HCT116 (cell line): ENCODE measurements at regions not wholly inside any gene's neighbourhood (a gene's known extent, or its start where the extent isn't known, plus 50 kb on each side); places are given as distances from the start of the nearest gene placed in this dataset.

ENCODE experiments used
- ATAC-seq: fragments of 200-7000 bp; cut with Tn5 transposase; 2 replicates; pipeline ENCODE4 v1.9.1; 2020; ENCODE audit warnings: mild to moderate bottlenecking, moderate library complexity
- BruUV-seq: library from RNA; stranded (reverse); fragments of 400-500 nt; replicated peaks from 2 replicates; lab custom pipeline; 2021; lab: Mats Ljungman, UMichigan
- CTCF ChIA-PET: fragments of 300-600 bp; sonication (Branson Sonifier 250); formaldehyde crosslinking; loops from one replicate; lab custom pipeline; 2021; ENCODE audit warnings: antibody characterized with exemption; lab: Charles Lee
- POLR2A ChIA-PET: fragments of 300-600, 350-600 bp; sonication (Branson Sonifier 250); formaldehyde crosslinking; loops from one replicate; lab custom pipeline; 2021; ENCODE audit warnings: antibody characterized with exemption; lab: Charles Lee
- RAD21 ChIA-PET, 2 experiments: fragments of 300-600 bp; sonication (Branson Sonifier 250); formaldehyde crosslinking; loops; one replicate each; lab custom pipeline; 2023; ENCODE audit warnings: low total read pairs in 2 of 2; ENCODE audit not compliant: uncharacterized antibody in 2 of 2, unreplicated experiment in 2 of 2, low non-redundant PET in 1 of 2; lab: Charles Lee
- DNase-seq: peaks from one replicate; pipeline ENCODE4 v3.0.0-alpha.2; 2010; ENCODE audit warnings: low read depth, low spot score
- H2AFZ ChIP-seq: fragments of 200-600 bp; shearing (Covaris generic), sonication (generic); 2 replicates; pipeline ENCODE4 v1.6.1; 2017; ENCODE audit warnings: low read depth, mixed run types, mixed read lengths, antibody characterized with exemption, low read length; ENCODE audit not compliant: poor library complexity, severe bottlenecking
- H3K27ac ChIP-seq: 2 replicates; pipeline ENCODE4 v1.5.1; 2012; ENCODE audit warnings: low read depth, low read length
- H3K27me3 ChIP-seq: fragments of 200-600 bp; sonication (generic); 2 replicates; pipeline ENCODE4 v1.6.1; 2016; ENCODE audit warnings: mixed run types, low read length, mixed read lengths; ENCODE audit not compliant: insufficient read depth
- H3K36me3 ChIP-seq, 2 experiments: fragments of 200-500 bp in 1 of 2; fragments of 200-600 bp in 1 of 2; sonication (Bioruptor generic) in 1 of 2; sonication (generic) in 1 of 2; 2 replicates each; pipeline versions ENCODE4 v1.5.1 to v1.6.1; 2014 to 2016; ENCODE audit warnings: low read length in 2 of 2, inconsistent platforms in 1 of 2, mixed read lengths in 1 of 2, mixed run types in 1 of 2; ENCODE audit not compliant: insufficient read depth in 2 of 2, control insufficient read depth in 1 of 2
- H3K4me1 ChIP-seq, 2 experiments: fragments of 200-600 bp in 1 of 2; sonication (generic) in 1 of 2; 2 replicates each; pipeline versions ENCODE4 v1.5.1 to v1.6.1; 2012 to 2017; ENCODE audit warnings: low read length in 2 of 2, inconsistent platforms in 1 of 2, mild to moderate bottlenecking in 1 of 2, mixed read lengths in 1 of 2, mixed run types in 1 of 2, moderate library complexity in 1 of 2; ENCODE audit not compliant: insufficient read depth in 2 of 2, control insufficient read depth in 1 of 2
- H3K4me2 ChIP-seq: fragments of 200-600 bp; sonication (generic); 2 replicates; pipeline ENCODE4 v1.6.1; 2017; ENCODE audit warnings: mixed run types, low read length, mixed read lengths
- H3K4me3 ChIP-seq, 2 experiments: fragments of 200-600 bp in 1 of 2; sonication (generic) in 1 of 2; replicated peaks in 1 of 2; 2 replicates each; pipeline ENCODE4 v1.5.1; 2011 to 2016; ENCODE audit warnings: low read length in 2 of 2, control low read depth in 1 of 2, low read depth in 1 of 2, mild to moderate bottlenecking in 1 of 2, mixed read lengths in 1 of 2, mixed run types in 1 of 2
- H3K79me2 ChIP-seq: fragments of 200-600 bp; sonication (generic); 2 replicates; pipeline ENCODE4 v1.6.1; 2017; ENCODE audit warnings: mild to moderate bottlenecking, mixed run types, low read length, moderate library complexity, mixed read lengths; ENCODE audit not compliant: insufficient read depth
- H3K9ac ChIP-seq: fragments of 200-600 bp; sonication (generic); 2 replicates; pipeline ENCODE4 v1.6.1; 2016; ENCODE audit warnings: low read length, mixed read lengths
- H3K9me2 ChIP-seq: fragments of 200-600 bp; sonication (generic), shearing (Covaris generic); 2 replicates; pipeline ENCODE4 v1.6.1; 2017; ENCODE audit warnings: mixed run types, mild to moderate bottlenecking, moderate library complexity; ENCODE audit not compliant: insufficient read depth
- H3K9me3 ChIP-seq, 2 experiments: fragments of 200-500 bp in 1 of 2; fragments of 200-600 bp in 1 of 2; sonication (Bioruptor generic) in 1 of 2; sonication (generic) in 1 of 2; 2 replicates each; pipeline ENCODE4 v1.6.1; 2014 to 2017; ENCODE audit warnings: low read length in 2 of 2, mixed read lengths in 2 of 2, inconsistent platforms in 1 of 2, low read depth in 1 of 2, mild to moderate bottlenecking in 1 of 2, mixed run types in 1 of 2, moderate library complexity in 1 of 2; ENCODE audit not compliant: control insufficient read depth in 1 of 2, insufficient read depth in 1 of 2
- H4K20me1 ChIP-seq: fragments of 200-600 bp; sonication (generic), shearing (Covaris generic); 2 replicates; pipeline ENCODE4 v1.6.1; 2017; ENCODE audit warnings: mixed run types, mild to moderate bottlenecking, moderate library complexity; ENCODE audit not compliant: insufficient read depth
- EZH2 ChIP-seq: fragments of 200-600 bp; sonication (generic); IDR thresholded peaks from 2 replicates; pipeline ENCODE4 v1.6.1; 2017; ENCODE audit warnings: antibody characterized with exemption, mixed run types
- POLR2AphosphoS5 ChIP-seq: IDR thresholded peaks from 2 replicates; pipeline ENCODE4 v1.6.1; 2011; ENCODE audit warnings: mild to moderate bottlenecking, low read depth, low read length, moderate library complexity
- SIN3A ChIP-seq: IDR thresholded peaks from 2 replicates; pipeline ENCODE4 v1.6.1; 2012; ENCODE audit warnings: low read depth
- SP1 ChIP-seq: IDR thresholded peaks from 2 replicates; pipeline ENCODE4 v1.6.1; 2012; ENCODE audit warnings: low read depth
- TCF7L2 ChIP-seq: IDR thresholded peaks from 2 replicates; pipeline ENCODE4 v1.7.0; 2011; ENCODE audit warnings: borderline replicate concordance, inconsistent platforms; ENCODE audit not compliant: insufficient read depth, insufficient read length; ENCODE audit errors: extremely low read depth
- ZBTB33 ChIP-seq: IDR thresholded peaks from 2 replicates; pipeline ENCODE4 v1.6.1; 2011; ENCODE audit warnings: mild to moderate bottlenecking, low read length, moderate library complexity; ENCODE audit not compliant: insufficient replicate concordance; ENCODE audit errors: extremely low read depth
- ZFX ChIP-seq: fragments of 450-650 bp; IDR thresholded peaks from 2 replicates; pipeline ENCODE4 v1.6.1; 2017
- intact Hi-C: fragments of 100-400 bp; cut with micrococcal nuclease; formaldehyde crosslinking; loops from 2 replicates; pipeline ENCODE4 v1.10.0; 2022
- TF ChIP-seq, protein P1 (sequence below): IDR thresholded peaks from 2 replicates; pipeline ENCODE4 v1.6.1; 2012; ENCODE audit warnings: low read depth

- no peaks in the 10 kb centered on the region for H3K36me3 ChIP-seq
- H3K9me3 ChIP-seq = peaks cover 0 to 9% of the 10 kb centered on the region in 2 experiments; a peak in 3 of 4 replicates
- no peaks in the 10 kb centered on the region for H3K4me1 ChIP-seq
- H3K4me3 ChIP-seq = no peak overlapping the region
- no peaks in the 10 kb centered on the region for H3K27me3 ChIP-seq
- ChIA-PET RAD21 (no interaction called here), POLR2A (no interaction called here), CTCF (no interaction called here)
- no TSS peak for BruUV-seq
- intact Hi-C loops = no loop called here
- ATAC-seq (no peak), DNase-seq (no peak)
- no peaks in the 10 kb centered on the region for H3K9me2 ChIP-seq
- H3K4me2 ChIP-seq = no peak overlapping the region
- H4K20me1 ChIP-seq = no peaks in the 10 kb centered on the region
- H2AFZ ChIP-seq = no peak overlapping the region
- no peaks in the 10 kb centered on the region for H3K79me2 ChIP-seq
- TF ChIP-seq SP1 (no peak), ZFX (no peak), EZH2 (no peak), POLR2AphosphoS5 (no peak), ZBTB33 (no peak), SIN3A (no peak), TCF7L2 (no peak)
- TF ChIP-seq, protein P1, sequence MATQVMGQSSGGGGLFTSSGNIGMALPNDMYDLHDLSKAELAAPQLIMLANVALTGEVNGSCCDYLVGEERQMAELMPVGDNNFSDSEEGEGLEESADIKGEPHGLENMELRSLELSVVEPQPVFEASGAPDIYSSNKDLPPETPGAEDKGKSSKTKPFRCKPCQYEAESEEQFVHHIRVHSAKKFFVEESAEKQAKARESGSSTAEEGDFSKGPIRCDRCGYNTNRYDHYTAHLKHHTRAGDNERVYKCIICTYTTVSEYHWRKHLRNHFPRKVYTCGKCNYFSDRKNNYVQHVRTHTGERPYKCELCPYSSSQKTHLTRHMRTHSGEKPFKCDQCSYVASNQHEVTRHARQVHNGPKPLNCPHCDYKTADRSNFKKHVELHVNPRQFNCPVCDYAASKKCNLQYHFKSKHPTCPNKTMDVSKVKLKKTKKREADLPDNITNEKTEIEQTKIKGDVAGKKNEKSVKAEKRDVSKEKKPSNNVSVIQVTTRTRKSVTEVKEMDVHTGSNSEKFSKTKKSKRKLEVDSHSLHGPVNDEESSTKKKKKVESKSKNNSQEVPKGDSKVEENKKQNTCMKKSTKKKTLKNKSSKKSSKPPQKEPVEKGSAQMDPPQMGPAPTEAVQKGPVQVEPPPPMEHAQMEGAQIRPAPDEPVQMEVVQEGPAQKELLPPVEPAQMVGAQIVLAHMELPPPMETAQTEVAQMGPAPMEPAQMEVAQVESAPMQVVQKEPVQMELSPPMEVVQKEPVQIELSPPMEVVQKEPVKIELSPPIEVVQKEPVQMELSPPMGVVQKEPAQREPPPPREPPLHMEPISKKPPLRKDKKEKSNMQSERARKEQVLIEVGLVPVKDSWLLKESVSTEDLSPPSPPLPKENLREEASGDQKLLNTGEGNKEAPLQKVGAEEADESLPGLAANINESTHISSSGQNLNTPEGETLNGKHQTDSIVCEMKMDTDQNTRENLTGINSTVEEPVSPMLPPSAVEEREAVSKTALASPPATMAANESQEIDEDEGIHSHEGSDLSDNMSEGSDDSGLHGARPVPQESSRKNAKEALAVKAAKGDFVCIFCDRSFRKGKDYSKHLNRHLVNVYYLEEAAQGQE = no peak
- TF ChIP-seq, all 23 proteins: peak for 0
- Histone ChIP-seq H3K27ac (no peak overlapping the region), H3K9ac (no peak overlapping the region)
Observed at GRCh38 chr3:88534534-88534933, 384.8 kb downstream of the C3orf38 start.
